ENCODE measurements at regions not wholly inside any gene's neighbourhood (a gene's known extent, or its start where the extent isn't known, plus 50 kb on each side); places are given as distances from the start of the nearest gene placed in this dataset.

GRCh38 chr15:54979964-54980363 lies 216.8 kb downstream of the RSL24D1 start:
- no peak overlapping the region for H3K4me3 Mint-ChIP-seq
- peak in 1 of 3 experiments; percentile 10 for TF ChIP-seq CTCF (IDR thresholded peaks at IDR 0.05; ENCODE audit: unreplicated experiment in 3 of 3)
- H3K9me3 Mint-ChIP-seq: peaks cover 5% of the 10 kb centered on the region
- H3K36me3 Mint-ChIP-seq (ENCODE audit: low read depth): no peaks in the 10 kb centered on the region
- H3K27me3 Mint-ChIP-seq (ENCODE audit: low read depth): peaks cover 3% of the 10 kb centered on the region
- peaks cover 11% of the 10 kb centered on the region for H3K4me1 Mint-ChIP-seq
- peak overlapping the region; percentile 17 to 68 (median 59) for H3K27ac Mint-ChIP-seq

- H3K4me1 Mint-ChIP-seq: no peaks in the 10 kb centered on the region
- H3K36me3 Mint-ChIP-seq (ENCODE audit: low read depth): no peaks in the 10 kb centered on the region
- no peaks in the 10 kb centered on the region for H3K27me3 Mint-ChIP-seq (ENCODE audit: low read depth)
- H3K4me3 Mint-ChIP-seq: no peak overlapping the region
- TF ChIP-seq CTCF (IDR thresholded peaks at IDR 0.05; ENCODE audit: unreplicated experiment in 3 of 3): no peak
- peaks cover 29% of the 10 kb centered on the region for H3K9me3 Mint-ChIP-seq
- H3K27ac Mint-ChIP-seq: no peak overlapping the region
Measured at GRCh38 chr15:54962637-54963036, 234.1 kb downstream of the RSL24D1 start.

- Mint-ChIP-seq H3K4me3 (no peak overlapping the region), H3K9me3 (peaks cover 15% of the 10 kb centered on the region), H3K4me1 (no peaks in the 10 kb centered on the region), H3K27me3 (ENCODE audit: low read depth) (no peaks in the 10 kb centered on the region), H3K36me3 (ENCODE audit: low read depth) (no peaks in the 10 kb centered on the region), H3K27ac (no peak overlapping the region)
- TF ChIP-seq CTCF (IDR thresholded peaks at IDR 0.05; ENCODE audit: unreplicated experiment in 3 of 3): no peak
Measured at GRCh38 chr15:54960266-54960665, 236.5 kb downstream of the RSL24D1 start.

GRCh38 chr15:54941417-54941816 lies 255.3 kb downstream of the RSL24D1 start:
- Mint-ChIP-seq H3K27ac (no peak overlapping the region), H3K27me3 (ENCODE audit: low read depth) (peaks cover 3% of the 10 kb centered on the region), H3K36me3 (ENCODE audit: low read depth) (no peaks in the 10 kb centered on the region), H3K9me3 (no peaks in the 10 kb centered on the region), H3K4me3 (no peak overlapping the region), H3K4me1 (no peaks in the 10 kb centered on the region)
- TF ChIP-seq CTCF (IDR thresholded peaks at IDR 0.05; ENCODE audit: unreplicated experiment in 3 of 3): no peak

GRCh38 chr15:54917312-54917711 lies 279.4 kb downstream of the RSL24D1 start:
- H3K4me1 Mint-ChIP-seq: no peaks in the 10 kb centered on the region
- H3K36me3 Mint-ChIP-seq (ENCODE audit: low read depth): no peaks in the 10 kb centered on the region
- H3K9me3 Mint-ChIP-seq: peaks cover 8% of the 10 kb centered on the region
- H3K27ac Mint-ChIP-seq: no peak overlapping the region
- no peak overlapping the region for H3K4me3 Mint-ChIP-seq
- no peaks in the 10 kb centered on the region for H3K27me3 Mint-ChIP-seq (ENCODE audit: low read depth)
- TF ChIP-seq CTCF (IDR thresholded peaks at IDR 0.05; ENCODE audit: unreplicated experiment in 3 of 3): no peak

- Mint-ChIP-seq H3K36me3 (ENCODE audit: low read depth) (no peaks in the 10 kb centered on the region), H3K4me1 (no peaks in the 10 kb centered on the region)
- TF ChIP-seq CTCF (IDR thresholded peaks at IDR 0.05; ENCODE audit: unreplicated experiment in 3 of 3): no peak
Measured at GRCh38 chr15:54915380-54915779, 281.4 kb downstream of the RSL24D1 start.

More at GRCh38 chr15:54915380-54915779, 281.4 kb downstream of the RSL24D1 start:
- Mint-ChIP-seq H3K27me3 (ENCODE audit: low read depth) (no peaks in the 10 kb centered on the region), H3K4me3 (no peak overlapping the region), H3K9me3 (no peaks in the 10 kb centered on the region), H3K27ac (no peak overlapping the region)
